ENCODE measurements at regions not wholly inside any gene's neighbourhood (a gene's known extent, or its start where the extent isn't known, plus 50 kb on each side); places are given as distances from the start of the nearest gene placed in this dataset.

DNA sequence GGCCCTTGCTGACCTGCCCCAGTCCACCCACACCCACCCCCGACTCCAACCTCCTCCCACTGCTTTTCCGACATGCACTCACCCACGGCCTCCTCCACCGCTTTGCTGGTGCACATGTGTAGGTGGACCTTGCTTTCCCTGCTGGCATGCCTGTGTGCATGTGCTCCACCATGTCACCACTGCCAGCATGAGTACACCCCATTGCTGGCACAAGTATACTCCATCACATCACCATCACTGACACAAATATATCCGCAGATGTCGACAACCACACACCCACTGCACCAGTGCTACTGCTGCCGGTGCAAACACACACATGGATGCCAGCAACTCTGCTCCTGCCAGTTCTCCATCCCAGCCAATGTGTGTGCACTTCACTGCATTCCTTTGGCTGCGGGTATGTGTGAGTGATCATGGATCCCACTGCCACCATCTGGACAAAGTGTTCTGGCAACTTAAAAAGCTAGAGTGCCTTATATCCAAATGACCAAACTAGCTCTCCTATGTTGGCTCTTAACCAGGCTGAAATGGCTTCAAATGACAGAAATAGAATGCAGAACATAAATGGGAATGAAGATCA lies 1072.3 kb downstream of the RAPGEF2 start:
- intact Hi-C loops (cut with DNase I) = no loop called here
- H3K4me3 ChIP-seq = no peak overlapping the region
- no peak overlapping the region for H3K27ac ChIP-seq (replicated peaks in 1 of 4)
- WGBS = 88% methylated on average over 8 of the region's 8 CpGs
- no peaks in the 10 kb centered on the region for H3K4me1 ChIP-seq
- no peak for TF ChIP-seq POLR2A (IDR thresholded peaks at IDR 0.05; ENCODE audit: low read depth)
- TF ChIP-seq POLR2AphosphoS5 (IDR thresholded peaks at IDR 0.05) = no peak
- TF ChIP-seq, protein P1, sequence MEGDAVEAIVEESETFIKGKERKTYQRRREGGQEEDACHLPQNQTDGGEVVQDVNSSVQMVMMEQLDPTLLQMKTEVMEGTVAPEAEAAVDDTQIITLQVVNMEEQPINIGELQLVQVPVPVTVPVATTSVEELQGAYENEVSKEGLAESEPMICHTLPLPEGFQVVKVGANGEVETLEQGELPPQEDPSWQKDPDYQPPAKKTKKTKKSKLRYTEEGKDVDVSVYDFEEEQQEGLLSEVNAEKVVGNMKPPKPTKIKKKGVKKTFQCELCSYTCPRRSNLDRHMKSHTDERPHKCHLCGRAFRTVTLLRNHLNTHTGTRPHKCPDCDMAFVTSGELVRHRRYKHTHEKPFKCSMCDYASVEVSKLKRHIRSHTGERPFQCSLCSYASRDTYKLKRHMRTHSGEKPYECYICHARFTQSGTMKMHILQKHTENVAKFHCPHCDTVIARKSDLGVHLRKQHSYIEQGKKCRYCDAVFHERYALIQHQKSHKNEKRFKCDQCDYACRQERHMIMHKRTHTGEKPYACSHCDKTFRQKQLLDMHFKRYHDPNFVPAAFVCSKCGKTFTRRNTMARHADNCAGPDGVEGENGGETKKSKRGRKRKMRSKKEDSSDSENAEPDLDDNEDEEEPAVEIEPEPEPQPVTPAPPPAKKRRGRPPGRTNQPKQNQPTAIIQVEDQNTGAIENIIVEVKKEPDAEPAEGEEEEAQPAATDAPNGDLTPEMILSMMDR (IDR thresholded peaks at IDR 0.05) = no peak
- TF ChIP-seq EP300 (IDR thresholded peaks at IDR 0.05) = no peak
- DNase-seq (ENCODE audit: extremely low spot score) = no peak
- no peaks in the 10 kb centered on the region for H3K36me3 ChIP-seq
- H3K27me3 ChIP-seq = no peaks in the 10 kb centered on the region
- H3K9me3 ChIP-seq = peaks cover 0 to 15% (median 0%) of the 10 kb centered on the region in 4 donors

DNA sequence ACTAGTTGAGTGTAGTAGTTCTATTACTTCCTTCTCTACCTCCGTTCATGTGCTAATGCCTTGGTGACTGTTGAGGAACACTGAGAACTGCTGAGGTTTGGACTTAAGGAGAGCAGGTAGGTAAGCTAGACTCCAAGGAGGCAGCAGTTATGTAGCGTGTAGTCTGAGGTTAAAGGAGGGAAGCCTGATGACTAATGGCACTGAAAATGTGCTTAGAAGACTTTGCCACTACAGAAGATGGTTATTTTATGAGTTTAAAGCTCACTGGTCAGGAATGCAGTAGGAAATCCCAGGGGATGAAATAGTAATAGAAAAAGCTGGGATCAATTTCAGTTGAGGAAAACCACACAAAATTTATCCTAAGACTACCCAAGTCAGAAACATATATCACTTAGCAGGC lies 1077.3 kb downstream of the RAPGEF2 start:
- H3K9me3 ChIP-seq = no peaks in the 10 kb centered on the region
- no peaks in the 10 kb centered on the region for H3K36me3 ChIP-seq
- no peak for DNase-seq (ENCODE audit: extremely low spot score)
- H3K27me3 ChIP-seq = no peaks in the 10 kb centered on the region
- intact Hi-C loops (cut with DNase I) = no loop called here
- no peak overlapping the region for H3K27ac ChIP-seq (replicated peaks in 1 of 4)
- H3K4me3 ChIP-seq = no peak overlapping the region
- H3K4me1 ChIP-seq = no peaks in the 10 kb centered on the region
- 79% methylated on average over 2 of the region's 2 CpGs for WGBS
- TF ChIP-seq POLR2A (IDR thresholded peaks at IDR 0.05; ENCODE audit: low read depth) = no peak
- TF ChIP-seq, protein P1 (IDR thresholded peaks at IDR 0.05) = no peak
- no peak for TF ChIP-seq POLR2AphosphoS5 (IDR thresholded peaks at IDR 0.05)
- TF ChIP-seq EP300 (IDR thresholded peaks at IDR 0.05) = no peak

DNA sequence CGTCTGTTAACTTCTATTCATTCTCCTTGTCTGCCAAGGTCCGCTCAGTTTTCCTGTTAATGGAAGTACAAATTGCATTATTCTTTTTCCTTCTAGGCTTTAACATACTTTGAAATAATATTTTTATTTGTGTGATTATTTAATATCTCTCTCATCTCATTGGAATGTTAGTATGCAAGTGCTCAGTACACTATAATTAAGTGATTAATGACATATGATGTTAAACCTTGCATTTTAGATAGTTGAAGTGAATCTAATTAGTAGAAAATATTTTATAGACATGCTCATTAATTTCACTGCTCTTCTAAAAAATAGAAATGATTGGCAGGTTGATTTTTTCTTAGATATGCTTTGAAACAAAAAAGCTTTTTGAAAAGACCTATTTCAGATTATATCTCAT lies 1079.8 kb downstream of the RAPGEF2 start:
- no peak overlapping the region for H3K27ac ChIP-seq (replicated peaks in 1 of 4)
- no peaks in the 10 kb centered on the region for H3K27me3 ChIP-seq
- no peak for DNase-seq (ENCODE audit: extremely low spot score)
- TF ChIP-seq POLR2A (IDR thresholded peaks at IDR 0.05; ENCODE audit: low read depth) (no peak), POLR2AphosphoS5 (IDR thresholded peaks at IDR 0.05) (no peak)
- TF ChIP-seq, protein P1 (IDR thresholded peaks at IDR 0.05) = no peak
- intact Hi-C loops (cut with DNase I) = no loop called here
- 77% methylated on average over 2 of the region's 2 CpGs for WGBS
- H3K4me3 ChIP-seq = no peak overlapping the region
- H3K9me3 ChIP-seq = no peaks in the 10 kb centered on the region
- no peaks in the 10 kb centered on the region for H3K4me1 ChIP-seq
- H3K36me3 ChIP-seq = no peaks in the 10 kb centered on the region

DNA sequence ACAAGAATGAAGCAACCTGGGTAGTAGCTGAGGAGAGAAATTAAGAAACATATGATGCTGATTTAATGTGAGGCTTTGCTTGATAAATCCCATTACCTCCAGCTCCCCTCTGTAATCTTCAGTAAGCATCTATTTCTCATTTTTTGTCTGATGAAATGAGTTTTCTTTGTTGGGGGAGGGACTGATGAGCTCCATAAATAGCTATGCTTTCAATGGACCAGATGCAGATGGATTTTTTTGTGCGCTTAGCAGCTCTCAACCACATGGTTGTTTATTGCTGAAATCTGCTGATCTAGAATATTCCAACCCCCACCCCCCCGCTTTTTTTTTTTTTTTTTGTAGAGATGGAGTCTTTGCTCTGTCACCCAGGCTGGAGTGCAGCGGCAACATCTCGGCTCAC lies 1082.0 kb downstream of the RAPGEF2 start:
- no peaks in the 10 kb centered on the region for H3K36me3 ChIP-seq
- no peaks in the 10 kb centered on the region for H3K9me3 ChIP-seq
- no peaks in the 10 kb centered on the region for H3K27me3 ChIP-seq
- no peak for DNase-seq (ENCODE audit: extremely low spot score)
- no peaks in the 10 kb centered on the region for H3K4me1 ChIP-seq
- intact Hi-C loops (cut with DNase I) = no loop called here
- H3K4me3 ChIP-seq = no peak overlapping the region
- TF ChIP-seq, protein P1 (IDR thresholded peaks at IDR 0.05) = no peak
- no peak for TF ChIP-seq POLR2AphosphoS5 (IDR thresholded peaks at IDR 0.05)
- TF ChIP-seq POLR2A (IDR thresholded peaks at IDR 0.05; ENCODE audit: low read depth) = no peak
- no peak for TF ChIP-seq EP300 (IDR thresholded peaks at IDR 0.05)
- no peak overlapping the region for H3K27ac ChIP-seq (replicated peaks in 1 of 4)
- WGBS = 95% methylated on average over 4 of the region's 4 CpGs

DNA sequence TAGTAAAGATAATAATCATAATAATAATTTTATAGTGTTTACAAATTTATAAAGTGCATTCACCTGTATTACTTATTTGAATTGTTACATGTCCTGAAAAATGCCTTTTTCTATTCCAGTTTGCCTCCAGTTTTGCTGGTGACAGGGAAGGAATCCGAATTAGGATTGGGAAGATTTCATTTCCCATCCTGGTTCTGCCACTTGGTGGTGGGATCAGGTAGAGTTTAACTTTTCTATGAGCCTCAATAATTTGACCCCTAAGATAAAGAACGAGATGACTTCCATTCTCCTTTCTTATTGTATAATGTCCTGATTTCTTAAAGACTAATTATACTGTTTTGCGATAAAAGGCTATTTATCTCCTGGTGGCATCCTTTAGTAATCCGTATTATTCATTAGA lies 1090.9 kb downstream of the RAPGEF2 start:
- Histone ChIP-seq H3K9me3 (no peaks in the 10 kb centered on the region), H3K4me1 (no peaks in the 10 kb centered on the region), H3K27ac (replicated peaks in 1 of 4) (no peak overlapping the region), H3K27me3 (no peaks in the 10 kb centered on the region), H3K4me3 (no peak overlapping the region), H3K36me3 (no peaks in the 10 kb centered on the region)
- 91% methylated on average over 4 of the region's 4 CpGs for WGBS
- TF ChIP-seq, protein P1 (IDR thresholded peaks at IDR 0.05) = no peak
- no peak for TF ChIP-seq POLR2AphosphoS5 (IDR thresholded peaks at IDR 0.05)
- no peak for TF ChIP-seq EP300 (IDR thresholded peaks at IDR 0.05)
- no peak for TF ChIP-seq POLR2A (IDR thresholded peaks at IDR 0.05; ENCODE audit: low read depth)
- DNase-seq (ENCODE audit: extremely low spot score) = no peak
- intact Hi-C loops (cut with DNase I) = no loop called here

Measured in esophagus muscularis mucosa (tissue), 4 donors.